Suppressor macrophage treated with lipopolysaccharide for 4 hours (primary cell): ENCODE measurements at regions not wholly inside any gene's neighbourhood (a gene's known extent, or its start where the extent isn't known, plus 50 kb on each side); places are given as distances from the start of the nearest gene placed in this dataset.
"Not testable (repeated sequence)": the region's sequence is repeated elsewhere in the genome, so short reads cannot be mapped to it uniquely, and the experiment has no call there.

ENCODE experiments used
- DNase-seq: peaks from one replicate; pipeline ENCODE4 v3.0.0-alpha.2; 2020

- DNase-seq: no peak
Measured at GRCh38 chr3:140752499-140752898, 74.6 kb downstream of the TRIM42 start.

DNA sequence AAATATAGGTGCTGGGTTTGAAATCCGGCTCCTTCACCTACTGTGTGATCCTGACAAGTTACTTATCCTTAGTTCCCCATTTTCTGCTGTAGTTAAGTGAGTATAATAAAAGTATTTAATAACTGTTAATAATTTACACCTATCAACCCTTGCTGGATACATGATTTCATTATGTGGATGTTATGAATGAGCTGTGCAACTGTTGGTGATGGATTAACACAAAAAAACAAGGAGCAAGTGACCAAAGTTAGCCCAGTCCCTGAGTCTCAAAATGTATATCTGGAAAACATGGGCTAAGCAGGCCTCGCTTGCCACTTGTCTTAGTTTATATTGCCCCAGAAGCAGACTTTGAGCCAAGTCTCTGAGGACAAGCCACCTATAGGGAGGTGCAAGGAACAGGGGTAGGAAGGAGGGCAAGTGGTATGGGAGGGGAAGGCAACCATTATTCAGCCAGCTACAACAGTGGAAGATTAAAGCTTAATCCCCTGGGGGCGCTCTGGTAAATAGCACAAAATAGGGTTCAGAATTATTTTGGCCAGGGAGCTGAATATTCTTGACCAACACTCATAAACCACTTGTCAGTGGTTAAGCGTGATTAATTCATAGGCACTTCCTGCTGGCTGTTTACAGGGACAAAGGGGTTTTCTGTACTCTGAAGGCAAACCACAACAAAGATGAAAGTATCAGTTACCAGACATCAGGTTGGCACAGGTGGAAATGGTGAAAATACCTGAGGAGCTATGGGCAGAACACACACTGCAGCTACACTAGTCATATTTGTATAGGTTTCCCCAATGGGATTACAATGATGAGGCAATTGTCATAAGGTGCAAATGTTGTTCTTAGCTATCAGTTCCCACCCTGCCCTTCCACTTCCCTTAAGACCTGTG is 76.2 kb downstream of the TRIM42 start:
- DNase-seq: no peak

GRCh38 chr3:140754936-140755335 is 77.1 kb downstream of the TRIM42 start:
- DNase-seq: no peak

DNA sequence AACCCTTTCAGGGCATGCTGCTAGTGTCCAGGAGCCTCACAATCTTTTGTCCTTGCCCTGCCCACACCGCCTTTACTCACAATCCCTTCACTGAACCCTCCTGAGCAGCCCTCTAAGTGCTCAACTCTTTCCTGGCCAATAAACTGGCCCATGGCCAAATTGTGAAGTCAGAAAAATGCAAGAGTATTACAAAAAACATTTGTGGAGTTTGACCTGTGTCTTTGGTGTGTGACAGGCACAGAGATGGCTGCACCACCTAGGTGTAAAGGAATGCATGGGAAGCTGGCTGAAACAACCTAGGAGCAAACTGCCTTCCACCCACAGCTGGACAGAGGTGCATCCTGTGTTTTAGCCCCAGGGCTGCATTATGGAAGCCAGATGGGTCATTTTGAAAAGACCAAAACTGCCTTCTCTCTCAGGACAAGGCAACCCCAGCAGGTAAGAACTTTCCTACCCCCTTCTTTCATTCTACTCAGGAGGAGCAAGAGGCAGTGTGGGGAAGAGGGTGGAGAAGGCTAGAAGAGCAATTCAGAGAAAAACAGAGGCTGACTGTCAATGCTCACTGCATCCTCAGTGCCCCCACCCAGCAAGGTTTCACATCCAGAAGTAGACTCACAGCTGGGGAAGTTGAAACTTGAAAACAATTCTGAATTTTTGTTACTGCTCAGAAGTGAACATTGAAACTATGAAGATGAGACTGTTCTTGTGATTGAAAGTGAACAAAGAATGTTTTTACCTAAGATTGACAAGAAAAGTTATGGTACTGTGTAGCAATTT is 78.6 kb downstream of the TRIM42 start:
- no peak for DNase-seq

GRCh38 chr3:140758791-140759444 is 81.1 kb downstream of the TRIM42 start:
- DNase-seq: no peak

DNA sequence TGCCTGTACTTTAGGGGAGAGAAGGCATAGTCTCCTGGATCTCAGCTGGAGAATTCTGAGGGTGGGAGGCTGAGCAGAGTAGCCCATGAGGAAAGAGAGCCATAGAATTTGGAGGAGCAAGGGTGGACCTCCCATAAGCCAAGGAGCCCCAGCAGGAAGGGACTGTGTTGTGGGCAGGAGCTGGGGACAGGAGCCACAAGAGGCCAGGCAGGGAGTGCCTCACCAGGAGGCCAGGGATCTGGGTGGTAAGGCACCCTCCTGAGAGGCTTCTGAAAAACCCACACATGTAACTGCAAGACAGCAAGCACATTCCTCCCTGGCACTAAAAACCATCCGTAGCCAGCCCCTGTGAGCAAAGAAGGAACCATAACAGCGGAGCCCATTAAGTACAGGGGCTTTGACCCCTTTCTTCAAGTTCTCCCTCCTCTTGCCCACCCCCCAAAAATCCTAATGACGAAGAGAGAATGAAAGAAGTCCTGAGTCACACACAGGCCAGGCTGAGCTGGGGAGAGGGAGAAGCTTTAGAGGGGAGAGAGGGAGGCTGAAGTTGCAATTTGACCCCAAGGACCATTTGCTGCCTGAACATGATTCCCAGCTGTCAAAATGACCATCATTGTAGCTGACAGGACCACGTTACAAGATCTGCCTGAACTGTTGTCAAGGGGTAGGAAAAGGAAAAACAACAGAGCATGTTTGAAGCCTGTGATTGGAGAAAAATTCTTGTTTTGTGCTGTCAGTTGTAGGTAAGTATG is 82.6 kb downstream of the TRIM42 start:
- DNase-seq: no peak

DNA sequence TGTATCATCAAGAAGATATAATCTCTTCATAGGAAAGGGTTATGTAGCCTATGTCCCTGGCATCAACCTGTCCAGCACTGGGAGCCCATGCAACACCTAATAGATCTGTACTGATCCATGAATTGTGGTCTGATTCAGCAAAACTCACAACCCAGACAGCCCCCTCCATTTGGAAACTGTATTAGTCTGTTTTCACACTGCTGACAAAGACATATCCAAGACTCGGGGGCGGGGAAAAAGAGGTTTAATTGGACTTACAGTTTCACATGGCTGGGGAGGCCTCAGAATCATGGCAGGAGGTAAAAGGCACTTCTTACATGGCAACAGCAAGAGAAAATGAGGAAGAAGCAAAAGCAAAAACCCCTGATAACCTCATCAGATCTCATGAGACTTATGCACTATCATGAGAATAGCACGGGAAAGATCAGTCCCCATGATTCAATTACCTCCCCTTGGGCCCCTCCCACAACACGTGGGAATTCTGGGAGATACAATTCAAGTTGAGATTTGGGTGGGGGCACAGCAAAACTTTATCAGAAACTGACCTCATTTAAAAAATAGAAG is 83.3 kb downstream of the TRIM42 start:
- peak; percentile 32 for DNase-seq

GRCh38 chr3:140762746-140763145 is 84.9 kb downstream of the TRIM42 start:
- DNase-seq: peak; percentile 10

- no peak for DNase-seq
Measured at GRCh38 chr3:140763532-140763931, 85.7 kb downstream of the TRIM42 start.

GRCh38 chr3:140765246-140765645 is 87.4 kb downstream of the TRIM42 start:
- no peak for DNase-seq

DNA sequence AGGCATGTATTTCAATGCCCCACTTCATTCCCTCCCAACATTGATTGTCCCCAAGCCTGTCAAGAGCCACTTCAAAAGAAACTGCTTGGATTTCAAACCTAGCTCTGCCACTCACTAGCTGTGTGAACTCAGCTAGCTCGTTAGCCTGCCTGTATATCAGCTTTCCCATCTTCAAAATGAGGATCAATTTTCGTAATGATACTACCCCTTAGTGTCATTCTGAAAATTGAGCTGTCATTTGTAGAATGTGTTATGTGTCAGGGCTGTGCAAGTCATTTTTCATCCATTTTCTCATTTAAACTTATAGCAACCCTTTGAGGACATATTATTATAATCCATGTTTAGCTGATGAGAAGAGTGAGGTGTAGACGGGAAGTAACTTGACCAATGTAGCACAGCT is 88.6 kb downstream of the TRIM42 start:
- no peak for DNase-seq

DNA sequence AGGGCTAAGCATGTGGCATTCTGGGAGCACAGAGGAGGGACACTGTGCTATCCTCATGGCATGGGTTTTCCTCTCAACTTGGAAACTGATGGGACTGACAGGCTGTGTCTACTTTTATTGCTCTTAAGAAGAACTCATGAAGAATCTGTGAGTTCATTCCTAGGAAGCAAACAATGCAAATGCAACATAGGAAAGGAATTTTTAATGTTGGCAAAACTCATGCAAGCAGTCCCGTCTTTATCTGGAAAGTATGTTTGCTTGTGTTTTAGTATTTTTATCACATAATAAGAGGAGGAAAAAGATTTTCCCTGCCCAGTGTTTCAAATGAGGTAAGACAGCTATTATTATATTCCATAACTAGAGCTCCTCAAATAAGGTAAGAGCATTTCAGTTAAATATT is 89.7 kb downstream of the TRIM42 start:
- DNase-seq: no peak

GRCh38 chr3:140768941-140769340 is 91.1 kb downstream of the TRIM42 start:
- DNase-seq: no peak

GRCh38 chr3:140769951-140770350 is 92.1 kb downstream of the TRIM42 start:
- no peak for DNase-seq

DNA sequence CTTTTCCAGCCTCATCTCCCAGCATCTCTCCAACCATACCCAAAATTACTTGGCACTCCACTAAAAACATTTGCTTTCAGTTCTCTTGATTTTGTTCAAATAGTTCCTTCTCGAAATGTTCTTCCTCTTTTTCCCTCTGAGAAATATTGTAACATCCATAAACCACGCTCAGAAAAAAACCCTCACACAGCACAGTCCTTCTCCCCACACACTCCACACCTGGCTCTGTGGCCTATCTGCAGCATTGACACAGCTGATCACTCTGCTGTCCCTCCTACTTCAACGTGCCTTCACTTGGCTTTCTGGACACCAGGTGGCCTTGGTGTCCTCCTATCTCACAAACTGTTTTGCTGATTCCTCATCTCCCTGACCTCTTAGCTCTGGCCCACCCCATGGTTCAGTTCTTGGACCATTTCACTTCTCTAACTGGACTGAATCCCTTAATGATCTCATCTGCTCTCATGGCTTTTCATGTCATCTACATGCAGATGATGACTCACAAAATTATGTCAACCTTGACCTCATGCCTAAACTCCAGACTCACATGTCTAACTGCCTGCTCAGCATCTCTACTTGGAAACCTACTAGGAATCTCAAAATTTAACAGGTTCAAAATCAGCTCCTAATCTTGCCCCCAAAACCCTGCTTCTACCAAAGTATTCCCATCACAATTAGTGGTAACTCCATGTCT is 93.3 kb downstream of the TRIM42 start:
- peak; percentile 57 for DNase-seq

- DNase-seq: no peak
Measured at GRCh38 chr3:140777631-140778233, 99.9 kb downstream of the TRIM42 start.

- no peak for DNase-seq
Measured at GRCh38 chr3:140791368-140791767, 113.5 kb downstream of the TRIM42 start.

DNA sequence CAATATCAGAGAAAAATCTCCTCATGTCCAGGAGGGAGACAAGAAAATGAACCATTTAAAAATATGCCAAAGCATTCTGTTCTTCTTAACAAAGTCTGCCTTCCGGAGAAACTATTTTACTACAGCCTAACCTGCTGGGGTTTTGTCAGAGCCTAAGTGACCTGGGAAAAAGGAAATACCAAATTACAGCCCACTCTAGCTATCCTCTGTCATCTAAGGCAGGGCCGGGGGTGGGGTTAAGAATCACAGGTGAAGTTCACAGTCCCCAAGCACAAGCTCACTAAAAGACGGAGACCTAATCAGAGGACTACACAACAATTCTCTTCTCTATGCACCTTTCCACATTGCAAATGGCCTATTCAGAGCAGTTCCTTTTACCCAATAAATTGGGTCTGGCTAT is 116.6 kb downstream of the TRIM42 start:
- no peak for DNase-seq

GRCh38 chr3:140802898-140803297 is 125.0 kb downstream of the TRIM42 start:
- DNase-seq: not testable (repeated sequence)

DNA sequence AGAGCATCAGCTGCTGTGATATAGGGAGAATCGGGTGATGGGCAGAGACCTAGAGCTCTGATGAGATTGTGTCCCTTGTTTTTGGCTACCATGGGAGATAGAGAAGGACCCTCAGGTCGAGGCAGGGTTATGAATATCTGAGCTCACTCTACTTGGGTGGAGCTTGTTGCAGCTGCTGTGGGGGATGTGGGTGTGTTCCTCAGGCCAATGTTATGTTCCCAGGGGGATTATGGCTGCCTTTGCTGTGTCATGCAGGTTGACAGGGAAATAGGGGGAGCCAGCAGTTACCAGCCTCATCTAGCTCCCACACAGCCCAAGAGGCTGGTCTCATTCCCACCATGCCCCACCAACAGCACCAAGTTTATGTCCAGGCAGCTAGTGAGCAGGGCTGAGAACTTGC is 131.5 kb downstream of the TRIM42 start:
- no peak for DNase-seq
